Endodermal cell (in vitro differentiated cells): ENCODE measurements at regions not wholly inside any gene's neighbourhood (a gene's known extent, or its start where the extent isn't known, plus 50 kb on each side); places are given as distances from the start of the nearest gene placed in this dataset.

Experiments used
- DNase-seq: peaks from one replicate; pipeline ENCODE4 v3.0.0-alpha.2; 2017
- H3K27ac ChIP-seq: 2 replicates; pipeline ENCODE4 v1.5.1; 2013; ENCODE audit warnings: mild to moderate bottlenecking, low read depth, low read length, moderate library complexity
- H3K27me3 ChIP-seq: 2 replicates; pipeline ENCODE4 v1.6.1; 2013; ENCODE audit warnings: mild to moderate bottlenecking, low read length, moderate library complexity; ENCODE audit not compliant: insufficient read depth, control insufficient read depth, poor library complexity, severe bottlenecking
- H3K36me3 ChIP-seq: 2 replicates; pipeline ENCODE4 v1.7.0; 2013; ENCODE audit warnings: mild to moderate bottlenecking, low read length, moderate library complexity; ENCODE audit not compliant: control insufficient read depth, insufficient read depth
- H3K4me1 ChIP-seq: one replicate; pipeline ENCODE4 v1.7.0; 2013; ENCODE audit warnings: low read length; ENCODE audit not compliant: control insufficient read depth, insufficient read depth
- H3K4me3 ChIP-seq: 2 replicates; pipeline ENCODE4 v1.5.1; 2013; ENCODE audit warnings: mild to moderate bottlenecking, low read length, moderate library complexity
- H3K9ac ChIP-seq: 2 replicates; pipeline ENCODE4 v1.6.1; 2013; ENCODE audit warnings: mild to moderate bottlenecking, low read length, moderate library complexity; ENCODE audit not compliant: poor library complexity, severe bottlenecking; ENCODE audit errors: extremely low read depth
- H3K9me3 ChIP-seq: 2 replicates; pipeline ENCODE4 v1.6.1; 2013; ENCODE audit warnings: mild to moderate bottlenecking, low read length, moderate library complexity; ENCODE audit not compliant: control insufficient read depth
- H3K27ac Mint-ChIP-seq: 2 replicates; pipeline ENCODE4 v1.8.0; 2020; ENCODE audit warnings: mixed read lengths
- H3K27me3 Mint-ChIP-seq: 2 replicates; pipeline ENCODE4 v1.8.0; 2021; ENCODE audit warnings: mild to moderate bottlenecking, mixed read lengths; ENCODE audit not compliant: insufficient read depth
- H3K36me3 Mint-ChIP-seq: 2 replicates; pipeline ENCODE4 v1.8.0; 2020; ENCODE audit warnings: low read depth, mixed read lengths
- H3K4me1 Mint-ChIP-seq: 2 replicates; pipeline ENCODE4 v1.8.0; 2020; ENCODE audit warnings: mixed read lengths
- H3K4me3 Mint-ChIP-seq: 2 replicates; pipeline ENCODE4 v1.8.0; 2020; ENCODE audit warnings: mild to moderate bottlenecking, moderate library complexity, mixed read lengths
- H3K9me3 Mint-ChIP-seq: 2 replicates; pipeline ENCODE4 v1.8.0; 2020; ENCODE audit warnings: mild to moderate bottlenecking, mixed read lengths
- CTCF ChIP-seq: fragments of 200-600 bp; sonication (generic); conservative IDR thresholded peaks from 2 replicates; pipeline ENCODE4 v1.5.0; 2021; ENCODE audit warnings: antibody characterized with exemption, mild to moderate bottlenecking
- WGBS, 2 experiments: methylation state at CpG; one replicate each; pipeline versions ENCODE4 v1.1.5 to v1.1.7; 2013; ENCODE audit warnings: missing lambda C conversion rate in 2 of 2, mixed read lengths in 1 of 2; ENCODE audit not compliant: insufficient coverage in 1 of 2, insufficient read length in 1 of 2; 5-methylcytosine and 5-hydroxymethylcytosine counted together

- Mint-ChIP-seq H3K27ac (no peak overlapping the region), H3K4me3 (no peak overlapping the region), H3K9me3 (no peaks in the 10 kb centered on the region), H3K4me1 (peaks cover 3% of the 10 kb centered on the region), H3K27me3 (peaks cover 15% of the 10 kb centered on the region), H3K36me3 (no peaks in the 10 kb centered on the region)
- no peak overlapping the region for H3K27ac ChIP-seq
- no peak for DNase-seq
- no peaks in the 10 kb centered on the region for H3K36me3 ChIP-seq
- H3K9ac ChIP-seq = no peak overlapping the region
- no peaks in the 10 kb centered on the region for H3K4me1 ChIP-seq
- H3K27me3 ChIP-seq = no peaks in the 10 kb centered on the region
- no peak for TF ChIP-seq CTCF
- H3K9me3 ChIP-seq = no peaks in the 10 kb centered on the region
- H3K4me3 ChIP-seq = no peak overlapping the region
- no CpG with 5 or more reads among the region's 1 CpG for WGBS, 2 experiments
These were observed 374.1 kb upstream of the C16orf82 start for GRCh38 chr16:26692658-26693057.

GRCh38 chr16:26697807-26698206 is 368.9 kb upstream of the C16orf82 start:
- DNase-seq = no peak
- Histone ChIP-seq H3K4me1 (no peaks in the 10 kb centered on the region), H3K9ac (no peak overlapping the region), H3K9me3 (no peaks in the 10 kb centered on the region), H3K27me3 (no peaks in the 10 kb centered on the region), H3K36me3 (no peaks in the 10 kb centered on the region), H3K4me3 (no peak overlapping the region), H3K27ac (no peak overlapping the region)
- TF ChIP-seq CTCF = no peak
- Mint-ChIP-seq H3K27me3 (peaks cover 10% of the 10 kb centered on the region), H3K4me3 (no peak overlapping the region), H3K4me1 (no peaks in the 10 kb centered on the region), H3K36me3 (no peaks in the 10 kb centered on the region), H3K9me3 (peaks cover 14% of the 10 kb centered on the region), H3K27ac (no peak overlapping the region)
- WGBS, 2 experiments = 87 to 100% methylated on average over 1 to 2 of the region's 2 CpGs

- H3K36me3 Mint-ChIP-seq = no peaks in the 10 kb centered on the region
These were observed 366.5 kb upstream of the C16orf82 start for GRCh38 chr16:26700250-26700649.

More at GRCh38 chr16:26700250-26700649, 366.5 kb upstream of the C16orf82 start:
- Histone ChIP-seq H3K9me3 (no peaks in the 10 kb centered on the region), H3K36me3 (no peaks in the 10 kb centered on the region), H3K27me3 (no peaks in the 10 kb centered on the region), H3K9ac (no peak overlapping the region), H3K4me3 (no peak overlapping the region), H3K27ac (no peak overlapping the region), H3K4me1 (no peaks in the 10 kb centered on the region)
- no peaks in the 10 kb centered on the region for H3K27me3 Mint-ChIP-seq
- H3K9me3 Mint-ChIP-seq = peaks cover 14% of the 10 kb centered on the region
- WGBS, 2 experiments = 67% methylated on average over 1 of the region's 1 CpG; no CpG with 5 or more reads in 1 of the 2 experiments
- TF ChIP-seq CTCF = no peak
- DNase-seq = no peak
- H3K4me1 Mint-ChIP-seq = no peaks in the 10 kb centered on the region
- no peak overlapping the region for H3K27ac Mint-ChIP-seq
- no peak overlapping the region for H3K4me3 Mint-ChIP-seq
